Daoy (cell line): ENCODE measurements at regions not wholly inside any gene's neighbourhood (a gene's known extent, or its start where the extent isn't known, plus 50 kb on each side); places are given as distances from the start of the nearest gene placed in this dataset.
A peak's percentile ranks its signal among the peaks of the same experiment; 100 is the strongest.

Experiments
- DNase-seq: peaks from one replicate; pipeline ENCODE4 v3.0.0-alpha.2; 2015; ENCODE audit warnings: low read depth

DNA sequence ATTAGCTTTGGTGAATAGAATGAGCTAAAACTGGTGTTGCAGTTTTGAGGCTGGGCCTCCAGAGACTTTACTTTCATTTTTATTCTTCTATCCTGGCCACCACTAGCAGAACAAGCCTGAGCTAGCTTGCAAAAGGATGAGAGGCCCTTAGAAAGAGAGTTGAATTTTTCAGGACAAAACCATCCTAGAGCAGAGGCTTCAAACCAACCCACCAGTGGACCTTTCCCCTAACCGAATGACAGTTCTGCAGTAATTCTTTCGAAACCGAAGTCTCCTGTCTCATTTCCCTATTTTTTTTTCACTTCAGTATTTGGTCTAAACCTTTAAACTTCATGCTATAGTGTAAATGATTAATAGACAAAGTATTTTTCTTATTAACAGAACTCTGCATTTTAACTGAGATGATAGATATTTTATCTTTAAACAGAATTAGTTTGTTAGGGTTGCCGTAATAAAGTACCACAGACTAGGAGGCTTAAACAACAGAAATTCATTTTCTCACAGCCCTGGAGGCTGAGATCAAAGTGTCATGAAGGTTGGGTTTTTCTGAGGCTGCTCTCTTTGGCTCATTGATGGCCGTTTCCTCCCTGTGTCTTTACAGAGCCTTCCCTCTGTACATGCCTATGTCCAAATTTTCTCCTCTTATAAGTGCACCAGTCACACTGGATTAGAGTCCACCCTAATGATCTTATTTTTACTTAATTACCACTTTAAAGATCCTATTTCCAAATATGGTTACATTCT, 80.6 kb upstream of the PAK5 start:
- no peak for DNase-seq

DNA sequence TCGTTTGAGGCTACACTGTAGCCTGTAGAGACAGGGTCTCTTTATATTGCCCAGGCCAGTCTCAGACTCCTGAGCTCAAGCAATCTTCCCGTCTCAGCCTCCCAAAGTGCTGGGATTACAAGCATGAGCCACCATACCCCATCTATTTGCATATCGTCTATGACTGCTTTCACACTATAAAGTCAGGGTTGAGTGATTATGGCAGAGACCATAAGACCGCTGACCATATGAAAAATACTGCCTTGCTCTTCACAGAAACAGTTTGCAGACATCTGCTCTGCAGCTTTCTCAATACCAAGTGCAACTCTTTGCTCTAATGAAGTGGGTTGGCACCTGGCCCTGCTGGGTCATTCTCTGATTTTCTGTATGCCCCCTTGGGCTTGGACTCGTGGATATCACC, 79.5 kb upstream of the PAK5 start:
- DNase-seq: no peak

DNA sequence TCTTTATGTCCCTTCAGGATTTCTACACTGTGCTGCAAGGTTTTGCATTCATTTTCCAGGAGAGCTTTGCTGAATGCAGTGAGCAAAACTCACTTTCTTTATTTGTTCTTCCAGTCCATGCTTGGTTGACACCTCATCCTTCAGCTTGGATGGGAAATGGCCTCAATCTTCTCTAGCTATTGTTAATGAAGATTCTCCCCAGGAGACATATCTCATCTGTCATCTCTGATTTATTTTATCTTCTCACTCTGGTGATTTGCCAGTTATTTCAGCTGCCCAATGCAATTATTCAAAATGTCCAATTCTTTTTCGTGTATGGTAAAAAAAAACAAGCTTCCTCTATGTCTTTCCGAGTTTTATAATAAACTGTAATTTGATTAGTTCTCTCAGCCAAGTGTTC, 77.9 kb upstream of the PAK5 start:
- no peak for DNase-seq

DNA sequence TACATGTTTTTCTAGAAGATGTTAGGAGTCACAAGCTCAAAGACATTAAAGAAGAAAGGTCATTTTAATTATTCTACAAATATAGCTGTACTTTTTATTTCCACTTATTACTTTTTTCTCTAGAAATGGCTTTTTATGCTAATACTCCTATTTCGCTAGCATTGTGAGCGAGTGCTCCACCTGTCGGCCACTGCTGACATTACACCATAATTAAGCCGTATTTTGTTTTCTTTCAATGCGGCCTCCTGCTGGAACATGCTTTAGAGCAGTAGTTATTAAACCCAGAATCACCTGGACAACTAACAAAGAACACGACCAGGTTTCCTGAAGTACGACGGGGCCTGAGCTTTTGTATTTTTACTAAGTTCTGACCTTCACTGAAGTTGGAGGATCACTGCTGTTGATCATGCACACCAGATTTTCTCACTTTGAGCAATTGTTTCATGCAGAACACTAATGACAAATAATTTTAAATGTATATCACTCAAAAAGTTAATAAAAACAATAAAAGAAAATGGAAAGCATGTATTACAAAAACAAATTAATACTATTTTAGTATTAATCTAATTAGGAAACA, 74.1 kb upstream of the PAK5 start:
- DNase-seq: peak; percentile 32

DNA sequence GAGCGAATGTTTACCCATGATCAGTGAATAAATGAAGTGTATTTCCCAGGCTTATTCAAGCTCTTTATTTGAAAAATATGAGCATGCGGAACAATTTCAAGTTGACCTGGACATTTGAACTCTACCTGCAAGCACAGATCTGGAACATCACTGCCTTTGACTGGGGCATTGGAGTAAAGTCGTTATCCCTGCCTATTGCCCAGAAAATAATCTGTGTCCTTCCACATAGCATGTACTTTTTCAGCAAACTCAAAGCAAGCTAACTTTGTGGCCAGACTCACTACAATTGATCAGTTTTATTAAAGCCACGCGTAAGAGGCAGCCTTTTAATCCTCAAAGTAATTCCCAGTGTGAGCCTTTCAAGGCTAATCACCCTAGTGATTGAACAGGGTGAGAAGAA, 73.4 kb upstream of the PAK5 start:
- DNase-seq: no peak

DNA sequence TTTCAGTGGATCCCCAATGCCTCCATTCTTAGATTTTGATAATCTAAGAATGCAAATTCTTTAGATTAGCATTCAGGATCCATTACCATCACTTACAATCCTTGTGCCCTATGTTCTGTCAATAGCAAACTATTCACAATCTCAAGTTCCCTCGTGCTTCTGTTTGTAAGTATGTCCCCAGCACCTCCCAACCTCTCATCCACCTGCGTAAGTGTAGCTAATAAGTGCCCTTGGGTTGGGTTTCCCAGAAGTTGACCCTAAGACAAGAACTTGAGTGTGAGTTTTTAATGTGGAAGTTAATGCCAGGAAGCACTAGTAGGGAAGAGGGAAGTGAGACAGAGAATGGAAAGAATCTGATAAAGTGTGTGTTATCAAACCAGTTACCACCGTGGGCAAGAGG, 72.6 kb upstream of the PAK5 start:
- DNase-seq: no peak

DNA sequence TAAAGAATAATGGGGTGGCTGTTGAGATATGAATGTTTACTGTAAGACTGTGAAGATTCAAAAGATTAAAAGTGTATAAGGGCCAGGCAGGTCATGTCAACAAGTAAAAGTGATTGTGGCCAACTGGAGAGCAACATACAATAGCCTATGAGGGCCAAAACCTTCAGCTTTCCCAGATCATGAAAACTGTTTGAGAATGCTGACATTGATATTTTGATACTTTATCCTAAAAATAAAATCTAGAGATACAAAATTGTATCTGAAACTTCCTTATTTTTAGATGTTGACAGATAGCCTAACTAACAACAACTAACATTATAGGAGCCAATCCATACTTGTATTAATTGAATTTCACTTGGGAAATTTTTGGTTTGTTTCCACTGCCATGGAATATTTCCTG, 70.3 kb upstream of the PAK5 start:
- DNase-seq: no peak

DNA sequence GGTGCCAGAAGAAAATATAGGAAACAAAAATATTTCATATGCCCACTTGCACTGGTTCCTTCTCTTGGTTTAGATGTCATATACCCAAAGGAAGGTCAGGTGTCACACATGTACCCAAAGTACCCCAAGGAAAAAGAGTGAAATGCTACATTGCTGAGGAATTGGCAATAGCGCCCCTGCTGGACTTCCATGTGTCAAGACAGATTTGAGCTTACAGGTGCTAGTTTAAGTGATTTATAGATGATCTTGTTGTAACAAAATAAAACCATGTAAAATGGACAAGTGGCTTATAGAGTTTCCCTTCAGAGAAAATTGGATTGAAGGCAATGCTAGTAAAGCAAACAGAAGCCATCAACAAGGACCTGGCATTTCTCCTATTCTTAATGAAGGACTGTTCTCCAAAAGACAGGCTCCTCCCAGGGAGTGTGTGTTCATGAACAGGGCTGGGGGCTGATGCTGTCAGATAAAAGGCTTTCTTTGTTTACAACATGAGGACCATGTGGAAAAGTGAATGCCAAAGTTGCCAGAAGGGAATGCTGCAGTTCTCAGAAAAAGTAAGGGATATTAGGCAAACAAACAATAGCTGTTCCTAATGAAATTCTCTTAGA, 64.3 kb upstream of the PAK5 start:
- DNase-seq: peak; percentile 10

DNA sequence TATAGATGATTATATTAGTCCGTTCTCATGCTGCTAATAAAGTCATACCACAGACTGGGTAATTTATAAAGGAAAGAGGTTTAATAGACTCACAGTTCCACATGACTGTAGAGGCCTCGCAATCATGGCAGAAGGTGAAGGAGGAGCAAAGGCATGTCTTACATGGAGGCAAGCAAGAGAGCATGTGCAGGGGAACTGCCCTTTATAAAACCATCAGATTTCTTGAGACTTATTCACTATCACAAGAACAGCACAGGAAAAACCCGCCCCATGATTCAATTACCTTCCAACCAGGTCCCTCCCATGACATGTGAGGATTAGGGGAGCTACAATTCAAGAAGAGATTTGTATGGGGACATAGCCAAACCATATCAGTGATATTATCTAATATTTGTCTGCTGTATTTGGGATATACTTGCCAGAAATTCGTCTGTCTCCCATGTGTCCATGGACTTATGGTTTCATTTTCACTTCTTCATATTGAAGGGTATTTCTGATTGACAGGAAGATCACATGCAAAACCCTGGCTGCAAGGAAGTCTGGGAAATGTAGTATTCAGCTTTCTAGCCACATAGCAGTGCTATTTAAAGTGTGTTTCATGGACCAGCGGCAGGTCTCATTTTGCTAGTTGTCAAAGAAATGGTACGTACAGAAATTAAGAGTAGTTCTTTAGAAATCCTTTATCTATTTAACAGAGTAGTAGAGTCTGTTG, 50.5 kb upstream of the PAK5 start:
- peak; percentile 21 for DNase-seq
